Fibroblast of gingiva (primary cell): ENCODE measurements at regions not wholly inside any gene's neighbourhood (a gene's known extent, or its start where the extent isn't known, plus 50 kb on each side); places are given as distances from the start of the nearest gene placed in this dataset.
"Not testable (repeated sequence)": the region's sequence is repeated elsewhere in the genome, so short reads cannot be mapped to it uniquely, and the experiment has no call there.

Experiments used
- DNase-seq: peaks from one replicate; pipeline ENCODE4 v3.0.0-alpha.2; 2011; ENCODE audit warnings: low read depth

GRCh38 chr14:81955123-81955522, 421.5 kb upstream of the SEL1L start:
- no peak for DNase-seq

- DNase-seq = no peak
These were observed 427.1 kb upstream of the SEL1L start for GRCh38 chr14:81960781-81961180.

GRCh38 chr14:81963846-81964245, 430.2 kb upstream of the SEL1L start:
- DNase-seq = no peak

GRCh38 chr14:81970307-81970706, 436.7 kb upstream of the SEL1L start:
- DNase-seq = no peak

- DNase-seq = no peak
These were observed 438.3 kb upstream of the SEL1L start for GRCh38 chr14:81971911-81972310.

GRCh38 chr14:81972601-81973000, 438.9 kb upstream of the SEL1L start:
- DNase-seq = no peak

- no peak for DNase-seq
These were observed 440.9 kb upstream of the SEL1L start for GRCh38 chr14:81974543-81974942.

- DNase-seq = no peak
These were observed 447.1 kb upstream of the SEL1L start for GRCh38 chr14:81980601-81981306.

- no peak for DNase-seq
These were observed 447.6 kb upstream of the SEL1L start for GRCh38 chr14:81981307-81981675.

- DNase-seq = no peak
These were observed 448.4 kb upstream of the SEL1L start for GRCh38 chr14:81982046-81982445.

- DNase-seq = no peak
These were observed 452.4 kb upstream of the SEL1L start for GRCh38 chr14:81986005-81986404.

- no peak for DNase-seq
These were observed 455.6 kb upstream of the SEL1L start for GRCh38 chr14:81989211-81989610.

GRCh38 chr14:81990312-81990761, 456.7 kb upstream of the SEL1L start:
- DNase-seq = peak; percentile 17

GRCh38 chr14:81991998-81992397, 458.3 kb upstream of the SEL1L start:
- no peak for DNase-seq

GRCh38 chr14:81993432-81993831, 459.8 kb upstream of the SEL1L start:
- DNase-seq = no peak

- no peak for DNase-seq
These were observed 469.8 kb upstream of the SEL1L start for GRCh38 chr14:82003426-82003825.

- no peak for DNase-seq
These were observed 475.4 kb upstream of the SEL1L start for GRCh38 chr14:82009076-82009475.

GRCh38 chr14:82009993-82010392, 476.3 kb upstream of the SEL1L start:
- no peak for DNase-seq

- no peak for DNase-seq
These were observed 477.8 kb upstream of the SEL1L start for GRCh38 chr14:82011460-82011859.

GRCh38 chr14:82029038-82029437, 495.4 kb upstream of the SEL1L start:
- no peak for DNase-seq

GRCh38 chr14:82035397-82035796, 501.7 kb upstream of the SEL1L start:
- DNase-seq = no peak

- not testable (repeated sequence) for DNase-seq
These were observed 504.4 kb upstream of the SEL1L start for GRCh38 chr14:82038066-82038465.

- DNase-seq = no peak
These were observed 511.7 kb upstream of the SEL1L start for GRCh38 chr14:82045339-82045738.

GRCh38 chr14:82046512-82047226, 513.0 kb upstream of the SEL1L start:
- no peak for DNase-seq
